ENCODE measurements at regions not wholly inside any gene's neighbourhood (a gene's known extent, or its start where the extent isn't known, plus 50 kb on each side); places are given as distances from the start of the nearest gene placed in this dataset.

GRCh38 chr3:34421762-34422161 lies 623.3 kb downstream of the PDCD6IP start:
- Histone ChIP-seq H3K4me3 (ENCODE audit: low read depth in 2 of 2, low read length in 2 of 2) (no peak overlapping the region), H3K27me3 (ENCODE audit: control insufficient read depth, insufficient read depth, low read length) (no peaks in the 10 kb centered on the region), H3K36me3 (ENCODE audit: control insufficient read depth, insufficient read depth, low read length) (no peaks in the 10 kb centered on the region), H3K4me1 (ENCODE audit: control insufficient read depth, insufficient read depth, low read length) (no peaks in the 10 kb centered on the region), H3K27ac (ENCODE audit: low read length) (no peak overlapping the region), H3K9me3 (ENCODE audit: control insufficient read depth, insufficient read depth, low read depth, low read length) (no peaks in the 10 kb centered on the region)
- TF ChIP-seq REST (IDR thresholded peaks at IDR 0.05; ENCODE audit: insufficient read depth in 1 of 2, low read depth in 2 of 2, low read length in 1 of 2): no peak
- TF ChIP-seq CTCF (IDR thresholded peaks at IDR 0.05): no peak
- TF ChIP-seq POLR2AphosphoS5 (IDR thresholded peaks at IDR 0.05; ENCODE audit: low read depth, low read length): no peak
- no peak for TF ChIP-seq TCF7L2 (IDR thresholded peaks at IDR 0.05; ENCODE audit: low read depth, low read length)
- no peak for TF ChIP-seq SIN3A (IDR thresholded peaks at IDR 0.05; ENCODE audit: borderline replicate concordance, insufficient read depth, low read depth, low read length)
- ChIA-PET POLR2A (no interaction called here), CTCF (no interaction called here)
- in situ Hi-C loops (cut with HindIII; ENCODE audit: low pct_unique_long_range_greater_than_20kb, low sequenced_read_pairs) (no loop called here), intact Hi-C loops (cut with micrococcal nuclease; ENCODE audit: unreplicated experiment) (loop anchor here (2.0 kb wide), 1 partner anchor 63 kb away; no protein-coding TSS in a partner anchor)
- no peak for ATAC-seq
- BruUV-seq (replicated peaks): no TSS peak
- DNase-seq (ENCODE audit: low read depth, low spot score): no peak

GRCh38 chr3:34439796-34440195 lies 641.4 kb downstream of the PDCD6IP start:
- no peaks in the 10 kb centered on the region for H3K4me1 ChIP-seq (ENCODE audit: control insufficient read depth, insufficient read depth, low read length)
- H3K27ac ChIP-seq (ENCODE audit: low read length): no peak overlapping the region
- no peak for ATAC-seq
- intact Hi-C loops (cut with micrococcal nuclease; ENCODE audit: unreplicated experiment) (no loop called here), in situ Hi-C loops (cut with HindIII; ENCODE audit: low pct_unique_long_range_greater_than_20kb, low sequenced_read_pairs) (no loop called here)
- peaks cover 2% of the 10 kb centered on the region; the same call in 1 of the 2 replicates for H3K9me3 ChIP-seq (ENCODE audit: control insufficient read depth, insufficient read depth, low read depth, low read length)
- no peak for TF ChIP-seq POLR2AphosphoS5 (IDR thresholded peaks at IDR 0.05; ENCODE audit: low read depth, low read length)
- no peak for TF ChIP-seq CTCF (IDR thresholded peaks at IDR 0.05)
- no peak for TF ChIP-seq REST (IDR thresholded peaks at IDR 0.05; ENCODE audit: insufficient read depth in 1 of 2, low read depth in 2 of 2, low read length in 1 of 2)
- no peak for TF ChIP-seq TCF7L2 (IDR thresholded peaks at IDR 0.05; ENCODE audit: low read depth, low read length)
- TF ChIP-seq SIN3A (IDR thresholded peaks at IDR 0.05; ENCODE audit: borderline replicate concordance, insufficient read depth, low read depth, low read length): no peak
- no peaks in the 10 kb centered on the region for H3K36me3 ChIP-seq (ENCODE audit: control insufficient read depth, insufficient read depth, low read length)
- no TSS peak for BruUV-seq (replicated peaks)
- H3K27me3 ChIP-seq (ENCODE audit: control insufficient read depth, insufficient read depth, low read length): no peaks in the 10 kb centered on the region
- no peak overlapping the region for H3K4me3 ChIP-seq (ENCODE audit: low read depth in 2 of 2, low read length in 2 of 2)
- ChIA-PET CTCF (no interaction called here), POLR2A (no interaction called here)
- no peak for DNase-seq (ENCODE audit: low read depth, low spot score)
